Endothelial cell of umbilical vein (primary cell): ENCODE measurements at regions not wholly inside any gene's neighbourhood (a gene's known extent, or its start where the extent isn't known, plus 50 kb on each side); places are given as distances from the start of the nearest gene placed in this dataset.
A peak's percentile ranks its signal among the peaks of the same experiment; 100 is the strongest.

Experiments
- BruUV-seq: library from RNA; stranded (reverse); fragments of 400-500 nt; replicated peaks from 2 replicates; lab custom pipeline; 2021; lab: Mats Ljungman, UMichigan
- CTCF ChIA-PET: fragments of 300-600, 350-600 bp; sonication (Branson Sonifier 250); formaldehyde crosslinking; loops from one replicate; lab custom pipeline; 2021; ENCODE audit warnings: antibody characterized with exemption, inconsistent platforms; lab: Charles Lee
- POLR2A ChIA-PET: fragments of 300-600, 350-600 bp; sonication (Branson Sonifier 250); formaldehyde crosslinking; loops from one replicate; lab custom pipeline; 2021; ENCODE audit warnings: antibody characterized with exemption, inconsistent platforms; lab: Charles Lee
- DNase-seq: peaks from one replicate; pipeline ENCODE4 v3.0.0-alpha.2; 2011; ENCODE audit warnings: low read depth, low spot score
- FAIRE-seq: peaks from 2 replicates; lab custom pipeline; 2011; peaks lifted over from hg19 to GRCh38; lab: Jason Lieb, UNC
- H2AFZ ChIP-seq: 2 replicates; pipeline ENCODE4 v1.6.0; 2012; ENCODE audit warnings: low read depth, low read length, control low read depth, inconsistent platforms
- H3K27ac ChIP-seq: 2 replicates; pipeline ENCODE4 v1.5.1; 2011; ENCODE audit warnings: low read depth, mild to moderate bottlenecking, control low read depth, low read length, moderate library complexity; ENCODE audit not compliant: insufficient read depth
- H3K27me3 ChIP-seq, 2 experiments: 2 replicates each; pipeline versions ENCODE4 v1.6.0 to v1.6.1; 2011; ENCODE audit warnings: low read length in 2 of 2, mixed read lengths in 1 of 2; ENCODE audit not compliant: control insufficient read depth in 2 of 2, insufficient read depth in 2 of 2
- H3K36me3 ChIP-seq, 2 experiments: 2 replicates in 1 of 2; 3 replicates in 1 of 2; pipeline ENCODE4 v1.5.1; 2011; ENCODE audit warnings: low read length in 2 of 2, mild to moderate bottlenecking in 1 of 2, moderate library complexity in 1 of 2; ENCODE audit not compliant: control insufficient read depth in 2 of 2, insufficient read depth in 2 of 2; ENCODE audit errors: extremely low read depth in 1 of 2
- H3K4me1 ChIP-seq: 3 replicates; pipeline ENCODE4 v1.5.1; 2011; ENCODE audit warnings: mild to moderate bottlenecking, low read length; ENCODE audit not compliant: control insufficient read depth, insufficient read depth; ENCODE audit errors: extremely low read depth
- H3K4me2 ChIP-seq: 2 replicates; pipeline ENCODE4 v1.6.1; 2011; ENCODE audit warnings: low read length, control low read depth, mixed read lengths; ENCODE audit not compliant: insufficient read depth
- H3K4me3 ChIP-seq, 3 experiments: fragments of 200-600 bp in 1 of 3; sonication (generic), shearing (Covaris generic) in 1 of 3; replicated peaks in 1 of 3; 2 replicates each; pipeline ENCODE4 v1.5.1; 2011 to 2016; ENCODE audit warnings: control low read depth in 3 of 3, low read length in 3 of 3, mild to moderate bottlenecking in 2 of 3, inconsistent platforms in 1 of 3, low read depth in 1 of 3, moderate library complexity in 1 of 3; ENCODE audit not compliant: insufficient read depth in 1 of 3
- H3K79me2 ChIP-seq: 2 replicates; pipeline ENCODE4 v1.6.0; 2012; ENCODE audit warnings: low read length, inconsistent platforms; ENCODE audit not compliant: control insufficient read depth, insufficient read depth
- H3K9ac ChIP-seq: replicated peaks from 2 replicates; pipeline ENCODE3; 2011; ENCODE audit warnings: low read length, control low read depth; ENCODE audit not compliant: insufficient read depth; ENCODE audit errors: extremely low read depth
- H3K9me1 ChIP-seq: replicated peaks from 3 replicates; pipeline ENCODE4 v1.6.0; 2011; ENCODE audit warnings: mild to moderate bottlenecking, low read length; ENCODE audit not compliant: control insufficient read depth, insufficient read depth; ENCODE audit errors: extremely low read depth
- H3K9me3 ChIP-seq: replicated peaks from 2 replicates; pipeline ENCODE4 v1.5.1; 2012; ENCODE audit warnings: low read length, inconsistent platforms; ENCODE audit not compliant: control insufficient read depth, insufficient read depth
- H4K20me1 ChIP-seq: replicated peaks from 2 replicates; pipeline ENCODE3; 2011; ENCODE audit warnings: mild to moderate bottlenecking, low read length; ENCODE audit not compliant: control insufficient read depth, insufficient read depth; ENCODE audit errors: extremely low read depth
- EZH2 ChIP-seq: IDR thresholded peaks from 2 replicates; pipeline ENCODE4 v1.6.1; 2012; ENCODE audit warnings: borderline replicate concordance, low read depth, mild to moderate bottlenecking, moderate library complexity, low read length, inconsistent platforms; ENCODE audit not compliant: severe bottlenecking
- FOS ChIP-seq: IDR thresholded peaks from 2 replicates; pipeline ENCODE4 v1.6.1; 2011; ENCODE audit warnings: mild to moderate bottlenecking, low read length, moderate library complexity, borderline replicate concordance; ENCODE audit not compliant: insufficient read depth
- GATA2 ChIP-seq: IDR thresholded peaks from 2 replicates; pipeline ENCODE4 v1.7.0; 2011; ENCODE audit warnings: low read depth, mild to moderate bottlenecking, moderate library complexity, mixed read lengths, low read length; ENCODE audit not compliant: insufficient read length, insufficient read depth
- JUN ChIP-seq: IDR thresholded peaks from 2 replicates; pipeline ENCODE4 v1.6.1; 2011; ENCODE audit warnings: borderline replicate concordance, low read depth; ENCODE audit not compliant: insufficient read length, insufficient read depth
- MYC ChIP-seq: IDR thresholded peaks from one replicate; pipeline ENCODE4 v1.6.1; 2011; ENCODE audit warnings: mild to moderate bottlenecking, low read depth, low read length
- POLR2A ChIP-seq: IDR thresholded peaks from 2 replicates; pipeline ENCODE4 v1.6.1; 2012; ENCODE audit warnings: low read depth, mild to moderate bottlenecking, control low read depth, low read length
- POLR2AphosphoS5 ChIP-seq: IDR thresholded peaks from 2 replicates; pipeline ENCODE4 v1.6.1; 2012; ENCODE audit warnings: low read depth, mild to moderate bottlenecking, control low read depth, low read length, moderate library complexity; ENCODE audit not compliant: insufficient read depth
- dilution Hi-C: fragments of 300-500 bp; cut with MboI; formaldehyde crosslinking; loops from one replicate; pipeline ENCODE4 v1.15.0; 2019; ENCODE audit warnings: low sequenced_read_pairs; ENCODE audit not compliant: extremely low pct_ligation_motif_present
- intact Hi-C: fragments of 100-400 bp; cut with micrococcal nuclease; formaldehyde crosslinking; loops from one replicate; pipeline ENCODE4 v1.10.0; 2022
- TF ChIP-seq, protein P1 (sequence below), 2 donors: IDR thresholded peaks; 1 replicate in 1 of 2; 2 replicates in 1 of 2; pipeline ENCODE4 v1.5.1; 2011; ENCODE audit warnings: low read length in 2 of 2, mild to moderate bottlenecking in 2 of 2, moderate library complexity in 2 of 2, control low read depth in 1 of 2, inconsistent platforms in 1 of 2, low read depth in 1 of 2; ENCODE audit not compliant: insufficient read depth in 1 of 2; ENCODE audit errors: extremely low read depth in 1 of 2
- TF ChIP-seq, protein P2 (sequence below): IDR thresholded peaks from 2 replicates; pipeline ENCODE4 v1.6.1; 2011; ENCODE audit not compliant: insufficient read depth, insufficient read length

DNA sequence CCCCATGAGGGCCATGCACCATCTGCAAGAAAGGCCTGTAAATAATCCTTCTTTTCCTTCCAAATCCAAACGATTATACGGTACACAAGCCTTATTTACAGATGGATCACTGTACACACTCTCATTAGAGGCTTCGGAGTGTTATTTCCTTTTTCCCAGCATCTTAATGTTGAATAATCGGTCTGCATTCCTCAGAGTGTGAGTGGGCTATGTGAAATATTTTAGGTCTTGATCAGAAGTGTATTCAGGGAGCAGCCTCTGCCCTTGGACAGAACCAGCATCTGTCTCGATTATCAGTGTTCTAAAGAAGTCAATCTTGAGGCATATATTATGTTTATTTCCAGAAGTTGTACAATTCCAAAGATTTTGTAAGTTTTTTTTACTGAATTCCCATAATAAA lies 340.6 kb downstream of the SEC23A start:
- H2AFZ ChIP-seq, result peak overlapping the region; percentile 10
- peaks cover 9% of the 10 kb centered on the region for H3K4me1 ChIP-seq
- CTCF ChIA-PET, result interaction anchor here (0.9 to 2.4 kb wide), 3 partner anchors 13 to 40 kb away, joined by 3 to 6 read pairs (median 4); no protein-coding TSS in a partner anchor
- FAIRE-seq (peak; percentile 63), DNase-seq (no peak)
- peak overlapping the region; percentile 35 for H3K4me2 ChIP-seq
- TF ChIP-seq, protein P1, sequence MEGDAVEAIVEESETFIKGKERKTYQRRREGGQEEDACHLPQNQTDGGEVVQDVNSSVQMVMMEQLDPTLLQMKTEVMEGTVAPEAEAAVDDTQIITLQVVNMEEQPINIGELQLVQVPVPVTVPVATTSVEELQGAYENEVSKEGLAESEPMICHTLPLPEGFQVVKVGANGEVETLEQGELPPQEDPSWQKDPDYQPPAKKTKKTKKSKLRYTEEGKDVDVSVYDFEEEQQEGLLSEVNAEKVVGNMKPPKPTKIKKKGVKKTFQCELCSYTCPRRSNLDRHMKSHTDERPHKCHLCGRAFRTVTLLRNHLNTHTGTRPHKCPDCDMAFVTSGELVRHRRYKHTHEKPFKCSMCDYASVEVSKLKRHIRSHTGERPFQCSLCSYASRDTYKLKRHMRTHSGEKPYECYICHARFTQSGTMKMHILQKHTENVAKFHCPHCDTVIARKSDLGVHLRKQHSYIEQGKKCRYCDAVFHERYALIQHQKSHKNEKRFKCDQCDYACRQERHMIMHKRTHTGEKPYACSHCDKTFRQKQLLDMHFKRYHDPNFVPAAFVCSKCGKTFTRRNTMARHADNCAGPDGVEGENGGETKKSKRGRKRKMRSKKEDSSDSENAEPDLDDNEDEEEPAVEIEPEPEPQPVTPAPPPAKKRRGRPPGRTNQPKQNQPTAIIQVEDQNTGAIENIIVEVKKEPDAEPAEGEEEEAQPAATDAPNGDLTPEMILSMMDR (IDR thresholded peaks at IDR 0.05; ENCODE audit: extremely low read depth in 1 of 2, insufficient read depth in 1 of 2, low read depth in 1 of 2, low read length in 2 of 2), result no peak
- TF ChIP-seq, protein P2, sequence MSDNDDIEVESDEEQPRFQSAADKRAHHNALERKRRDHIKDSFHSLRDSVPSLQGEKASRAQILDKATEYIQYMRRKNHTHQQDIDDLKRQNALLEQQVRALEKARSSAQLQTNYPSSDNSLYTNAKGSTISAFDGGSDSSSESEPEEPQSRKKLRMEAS, result no peak
- TF ChIP-seq POLR2A (no peak), MYC (no peak), FOS (no peak), GATA2 (no peak), JUN (no peak), POLR2AphosphoS5 (no peak), EZH2 (no peak)
- H3K9me3 ChIP-seq, result no peaks in the 10 kb centered on the region
- no peaks in the 10 kb centered on the region for H4K20me1 ChIP-seq
- H3K27ac ChIP-seq, result peak overlapping the region; percentile 12
- intact Hi-C loops (no loop called here), dilution Hi-C loops (no loop called here)
- no TSS peak for BruUV-seq
- H3K4me3 ChIP-seq, result no peak overlapping the region
- POLR2A ChIA-PET, result no interaction called here
- no peaks in the 10 kb centered on the region for H3K9me1 ChIP-seq
- no peak overlapping the region for H3K9ac ChIP-seq
- H3K36me3 ChIP-seq, result no peaks in the 10 kb centered on the region
- H3K79me2 ChIP-seq, result no peaks in the 10 kb centered on the region
- no peaks in the 10 kb centered on the region for H3K27me3 ChIP-seq
